GM21367 (cell line): ENCODE measurements at regions not wholly inside any gene's neighbourhood (a gene's known extent, or its start where the extent isn't known, plus 50 kb on each side); places are given as distances from the start of the nearest gene placed in this dataset.

Source experiments
- ATAC-seq: cut with Tn5 transposase; IDR thresholded peaks from one replicate; pipeline ENCODE4 v1.9.1; 2021; ENCODE audit not compliant: unreplicated experiment

DNA sequence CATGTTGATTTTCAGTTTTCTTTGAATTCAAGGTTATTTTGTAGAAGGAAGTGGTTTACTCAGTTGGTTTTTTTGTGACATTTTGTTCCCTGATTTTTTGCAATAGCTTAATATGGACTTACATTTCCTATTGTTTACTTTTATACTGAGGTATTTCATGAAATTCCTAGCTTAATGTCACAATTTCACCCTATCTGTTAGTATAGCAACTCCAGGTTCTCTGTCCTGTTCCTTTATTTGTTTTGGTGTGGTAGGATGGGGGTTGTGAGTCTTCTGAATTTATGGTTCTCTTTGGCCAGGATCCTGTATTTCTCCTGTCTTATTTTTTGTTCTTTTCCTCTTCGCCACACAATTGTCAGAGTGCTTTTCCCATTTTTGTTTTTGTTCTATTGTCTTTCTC lies 523.4 kb upstream of the ARRDC3 start:
- ATAC-seq: no peak

DNA sequence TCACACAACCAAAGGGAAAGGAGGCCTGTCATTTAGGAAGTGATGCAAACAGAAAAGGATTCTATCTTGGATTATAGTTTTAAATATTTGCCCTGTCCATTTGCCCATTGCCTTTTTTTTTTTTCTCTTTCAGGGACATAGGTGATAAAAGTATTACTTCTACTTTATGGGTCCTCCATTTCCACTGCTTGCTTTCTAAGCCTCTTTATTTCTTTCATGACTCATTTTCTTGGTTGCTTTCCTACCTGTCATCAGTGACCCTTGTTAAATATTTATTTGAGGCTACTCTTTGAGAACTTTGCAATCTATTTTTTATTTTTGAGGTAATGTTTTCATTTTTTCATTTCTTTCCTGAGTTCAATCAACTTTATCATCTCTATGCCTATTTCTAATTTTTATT lies 522.9 kb upstream of the ARRDC3 start:
- ATAC-seq: no peak

DNA sequence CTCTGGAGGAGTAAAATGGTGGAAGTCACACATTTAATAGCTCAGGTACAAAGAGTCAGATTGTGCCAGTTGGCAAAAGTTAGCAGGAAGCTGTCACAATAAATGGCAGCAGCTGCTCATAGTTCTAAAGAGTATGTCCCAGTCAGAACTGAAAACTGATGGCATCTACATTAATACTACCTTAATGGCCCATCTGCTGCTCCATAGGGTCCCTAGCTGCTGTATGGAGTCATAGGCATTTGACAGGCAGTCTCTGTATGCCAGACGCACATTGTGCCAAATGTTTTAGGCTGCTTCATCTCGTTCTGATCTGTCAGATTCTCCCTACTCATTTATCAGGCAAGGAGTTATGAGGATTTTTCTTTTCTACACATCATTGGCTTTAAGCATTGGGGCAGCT lies 515.8 kb upstream of the ARRDC3 start:
- ATAC-seq: no peak

DNA sequence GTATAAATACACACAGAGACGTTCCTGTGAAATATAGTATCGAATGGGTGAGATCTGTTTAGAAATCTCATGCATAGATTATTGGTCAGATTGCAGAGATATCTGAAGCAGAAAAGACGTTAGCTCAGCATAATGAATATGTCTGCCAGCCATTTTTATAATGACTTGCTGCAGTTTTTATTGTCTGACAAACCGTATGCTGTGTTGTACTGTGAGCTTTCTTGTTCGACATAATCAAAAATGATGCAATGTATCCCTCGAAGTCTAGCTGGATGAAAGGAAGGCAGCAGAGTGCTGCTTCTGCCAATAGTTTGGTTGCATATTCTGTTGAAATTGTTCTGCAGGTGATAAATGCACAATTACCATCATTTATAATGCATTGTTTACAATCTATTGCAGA lies 514.9 kb upstream of the ARRDC3 start:
- ATAC-seq: no peak

DNA sequence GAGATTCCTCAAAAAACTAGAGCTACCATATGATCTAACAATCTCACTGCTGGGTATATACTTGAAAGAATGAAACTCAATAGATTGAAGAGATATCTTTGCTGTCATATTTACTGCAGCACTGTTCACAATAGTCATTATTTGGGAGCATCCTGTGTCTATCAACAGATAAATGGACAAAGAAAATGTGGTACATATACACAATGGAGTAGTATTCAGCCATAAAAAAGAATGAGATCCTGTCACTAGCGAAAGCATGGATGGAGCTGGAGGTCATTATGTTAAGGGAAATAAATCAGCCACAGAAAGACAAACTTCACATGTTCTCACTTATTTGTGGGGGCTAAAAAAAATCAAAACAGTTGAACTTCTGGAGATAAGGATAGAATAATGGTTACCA lies 505.7 kb upstream of the ARRDC3 start:
- no peak for ATAC-seq

DNA sequence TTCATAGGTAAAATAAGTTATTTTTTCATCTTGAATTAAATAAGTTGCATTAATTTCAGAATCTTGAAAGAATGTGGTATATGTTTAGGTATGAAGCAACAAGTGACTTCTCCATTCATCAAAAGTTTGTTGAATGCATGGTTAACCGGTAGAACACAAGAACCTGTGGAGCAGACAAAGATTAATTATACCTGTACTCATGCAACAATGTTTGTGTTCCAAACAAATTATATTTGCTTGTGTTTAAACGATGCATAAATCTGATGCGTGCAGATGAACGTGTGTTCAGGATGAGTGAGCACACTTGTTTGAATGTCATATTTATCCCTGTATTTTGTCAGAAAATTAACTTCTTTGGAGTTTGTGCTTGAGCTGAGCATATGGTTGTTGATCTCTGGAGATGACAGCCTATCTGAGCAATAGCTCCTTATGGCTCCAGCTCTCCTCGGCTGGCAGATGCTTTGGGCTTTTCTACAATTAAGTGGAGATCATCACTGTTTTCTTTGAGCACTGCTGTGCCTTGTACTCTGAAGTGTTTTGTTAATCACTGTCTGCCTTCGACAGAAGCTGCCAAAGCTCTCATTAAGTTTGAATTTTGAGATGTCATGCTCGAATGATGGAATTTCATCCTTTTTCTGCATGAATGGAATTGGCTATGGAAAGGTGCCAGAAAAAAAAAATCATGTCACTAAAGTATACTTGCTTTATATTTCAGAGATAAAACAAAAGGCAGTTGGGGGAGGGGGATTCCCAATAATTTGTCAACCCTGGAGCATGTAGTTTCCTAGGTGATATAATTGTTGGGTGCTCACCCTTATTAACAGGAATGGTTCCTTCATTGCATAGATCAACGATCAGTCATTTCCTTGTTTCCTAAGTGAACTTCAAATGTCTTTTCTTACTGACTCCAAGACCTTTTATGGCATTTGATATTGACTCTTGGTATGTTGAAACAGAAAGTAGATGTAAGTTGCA lies 502.5 kb upstream of the ARRDC3 start:
- no peak for ATAC-seq

DNA sequence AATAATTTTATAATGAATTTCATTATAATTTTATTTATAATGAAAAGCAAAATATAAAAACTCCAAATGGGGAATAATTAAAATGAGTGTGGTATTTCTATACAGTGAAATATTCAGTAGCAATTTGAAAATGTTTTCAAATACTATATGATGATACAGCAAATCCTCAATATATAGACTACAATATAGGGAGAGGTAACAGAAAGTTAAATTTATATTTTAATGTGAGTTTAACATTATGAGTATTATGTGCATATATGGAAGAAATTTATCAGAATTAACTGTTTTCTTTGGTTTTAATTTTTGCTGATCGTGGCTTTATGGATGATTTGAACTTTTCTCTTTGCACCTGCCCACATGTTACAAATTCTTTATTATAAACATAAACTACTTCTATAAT lies 500.9 kb upstream of the ARRDC3 start:
- ATAC-seq: no peak

DNA sequence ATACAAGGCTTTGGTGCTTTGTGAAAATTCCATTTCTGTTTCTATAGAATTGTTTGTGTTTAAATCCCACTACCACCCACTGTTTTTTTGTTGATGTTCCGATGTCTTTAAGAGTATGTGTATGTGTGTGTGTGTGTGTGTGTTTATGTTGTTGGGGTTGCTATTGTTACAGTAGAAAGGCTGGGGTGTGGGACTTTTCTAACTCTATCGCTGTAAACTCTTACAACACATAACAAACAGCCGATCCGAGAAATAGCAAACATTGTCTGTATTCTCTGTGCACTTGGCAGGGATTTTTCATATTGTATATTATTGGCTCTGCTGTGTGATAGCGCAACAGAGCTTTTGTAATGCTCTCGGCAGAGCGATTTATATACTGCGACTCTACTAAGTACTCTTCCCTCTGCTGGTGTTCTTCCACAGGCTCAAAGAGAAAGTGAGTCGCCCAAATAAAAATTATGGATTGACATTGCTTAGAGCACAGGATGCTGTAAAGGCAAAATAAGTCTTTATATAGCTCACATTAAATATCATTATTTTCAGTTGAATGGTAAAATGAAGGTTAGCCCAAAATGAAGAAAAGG lies 492.2 kb upstream of the ARRDC3 start:
- no peak for ATAC-seq

DNA sequence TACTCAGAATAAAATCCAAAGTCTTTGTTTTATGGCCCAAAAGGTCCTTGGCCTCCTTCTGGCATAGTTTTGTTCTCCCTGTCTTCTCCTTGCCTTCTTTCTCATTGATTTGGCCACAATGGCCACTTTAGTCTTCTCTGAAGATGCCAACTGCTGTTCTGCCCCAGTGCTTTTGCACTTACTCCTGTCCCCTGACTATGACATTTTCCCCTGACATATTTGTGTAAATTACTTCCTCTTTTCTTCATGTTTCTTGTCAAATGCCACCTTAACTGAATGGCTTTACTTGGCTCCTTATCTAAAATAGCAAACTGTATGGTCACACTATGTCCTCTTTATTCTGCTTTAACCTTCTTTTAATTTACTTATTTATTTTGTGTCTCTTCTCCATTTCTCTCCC lies 484.7 kb upstream of the ARRDC3 start:
- no peak for ATAC-seq

DNA sequence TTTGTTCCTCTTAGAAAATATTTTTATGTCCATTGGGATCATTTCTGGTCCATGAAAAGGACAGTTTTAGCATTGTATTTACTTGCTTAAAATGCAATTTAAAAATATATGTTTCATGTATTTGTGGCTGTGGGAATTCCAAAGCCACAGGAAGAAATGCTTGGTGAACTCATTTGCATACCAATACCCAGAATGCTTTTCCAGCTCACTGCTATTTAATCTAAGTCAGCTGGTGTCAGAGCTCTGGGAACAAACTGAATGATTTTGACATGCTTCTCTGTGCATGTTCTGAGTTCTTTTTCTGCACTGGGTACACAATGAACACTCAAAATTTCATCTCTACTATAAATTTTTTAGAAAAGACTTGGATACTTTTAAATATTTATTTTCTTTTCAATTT lies 482.8 kb upstream of the ARRDC3 start:
- ATAC-seq: no peak

DNA sequence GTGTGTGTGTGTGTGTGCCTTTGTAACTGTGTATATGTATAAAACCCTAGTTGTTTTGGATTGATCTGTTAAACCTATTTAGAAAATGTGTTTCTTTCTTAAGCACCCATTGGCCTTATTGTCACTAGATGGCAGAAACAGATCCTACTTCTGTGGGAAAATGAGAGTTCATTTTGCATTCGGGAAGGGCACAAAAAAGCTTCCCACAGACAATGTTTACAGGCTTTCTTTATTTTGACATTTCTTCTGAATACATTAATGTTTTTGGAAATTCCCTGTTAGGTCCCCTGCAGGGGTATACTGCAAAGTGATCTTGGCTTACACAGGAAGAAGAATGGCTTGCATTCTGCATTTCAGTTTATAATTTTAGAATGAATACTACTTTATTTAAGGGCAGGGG lies 481.8 kb upstream of the ARRDC3 start:
- no peak for ATAC-seq

DNA sequence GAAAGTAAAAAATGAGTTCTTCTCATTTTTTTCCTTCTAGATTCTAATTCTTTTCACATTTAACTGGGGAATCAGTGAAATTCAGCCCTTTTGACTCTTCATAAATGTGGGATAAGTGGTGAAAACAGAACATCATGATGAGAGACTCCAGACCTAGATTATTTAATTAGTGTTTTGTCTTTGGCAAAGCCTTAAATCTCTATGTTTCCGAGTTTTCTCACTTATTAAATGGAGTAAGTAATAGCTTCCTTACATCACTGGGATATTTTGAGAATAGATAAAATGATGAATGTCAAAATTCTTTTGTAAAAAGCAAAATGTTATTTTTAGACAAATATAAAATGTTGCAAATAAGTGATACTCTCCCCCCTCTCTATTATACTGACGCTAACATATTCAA lies 468.6 kb upstream of the ARRDC3 start:
- ATAC-seq: no peak

DNA sequence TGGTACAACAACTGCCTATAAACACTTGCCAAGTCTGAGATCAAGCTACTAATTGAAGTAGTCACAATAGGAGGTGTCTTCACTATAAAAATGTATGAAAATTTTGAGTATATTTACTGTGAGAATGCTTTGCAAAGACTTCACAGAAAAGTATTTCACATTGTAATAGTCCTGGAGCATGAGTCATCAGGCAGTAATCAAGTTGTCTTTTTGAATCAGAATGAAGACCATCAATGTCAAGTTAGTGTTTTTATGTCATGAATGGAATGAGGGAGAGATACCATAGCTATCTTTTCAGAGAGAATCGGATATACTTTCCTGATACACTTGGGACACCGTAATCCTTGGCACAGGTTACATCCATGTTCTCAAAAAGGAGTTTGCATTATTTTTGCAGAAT lies 466.9 kb upstream of the ARRDC3 start:
- ATAC-seq: no peak

DNA sequence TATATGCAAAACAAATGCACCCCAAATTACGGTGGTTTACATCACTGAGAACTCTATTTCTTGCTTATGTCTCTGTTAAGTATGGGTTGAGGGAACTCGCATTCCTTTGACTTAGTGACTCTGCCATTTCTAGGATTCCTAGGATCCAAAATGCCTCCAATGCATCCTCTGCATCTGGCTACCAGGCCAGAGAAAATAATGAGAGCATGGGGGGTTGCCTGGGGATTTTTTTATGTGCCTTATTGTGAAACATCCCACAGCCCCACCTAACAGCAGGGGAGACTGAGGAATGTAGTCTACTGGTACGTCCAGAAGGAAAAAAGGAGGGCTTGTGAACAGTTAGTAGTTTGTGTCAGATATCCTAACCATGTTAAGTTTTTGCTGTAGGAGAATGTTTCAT lies 466.0 kb upstream of the ARRDC3 start:
- no peak for ATAC-seq

DNA sequence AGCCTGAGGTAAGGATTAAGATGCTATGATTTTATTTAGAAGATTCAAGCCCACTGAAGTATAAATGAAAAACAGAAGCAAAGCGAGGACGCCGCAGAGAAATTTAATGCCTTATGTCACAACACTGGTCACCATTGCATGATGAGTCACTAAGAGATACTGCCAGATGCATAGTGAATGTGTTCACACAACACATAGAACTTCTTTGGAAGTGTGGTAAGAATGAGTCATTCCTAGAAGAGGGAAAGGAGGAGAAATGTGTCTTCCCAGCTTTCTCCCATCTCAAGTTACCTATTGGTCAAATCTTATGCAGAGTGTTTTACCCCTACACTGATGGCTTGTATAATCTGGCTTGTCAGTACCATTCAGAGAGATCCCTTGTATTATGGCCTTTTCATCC lies 465.3 kb upstream of the ARRDC3 start:
- ATAC-seq: no peak

DNA sequence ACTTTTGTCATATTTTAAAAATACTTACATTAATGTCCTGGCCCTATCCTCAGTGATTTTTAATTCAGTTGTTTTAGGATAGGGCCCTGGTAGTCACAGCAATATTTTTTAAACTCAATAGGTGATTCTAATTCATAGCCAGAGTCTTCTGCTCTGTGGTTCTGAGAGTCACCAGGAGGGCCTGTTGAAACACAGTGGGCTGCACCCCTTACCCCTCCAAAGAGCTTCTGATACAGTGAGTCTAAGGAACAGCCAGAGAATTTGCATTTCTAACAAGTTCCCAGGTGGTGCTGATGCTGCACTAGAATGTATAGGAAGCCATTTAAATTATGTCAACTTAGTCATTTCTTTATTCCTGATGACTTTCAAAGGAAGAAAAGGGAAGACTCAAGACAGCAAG lies 458.3 kb upstream of the ARRDC3 start:
- no peak for ATAC-seq

DNA sequence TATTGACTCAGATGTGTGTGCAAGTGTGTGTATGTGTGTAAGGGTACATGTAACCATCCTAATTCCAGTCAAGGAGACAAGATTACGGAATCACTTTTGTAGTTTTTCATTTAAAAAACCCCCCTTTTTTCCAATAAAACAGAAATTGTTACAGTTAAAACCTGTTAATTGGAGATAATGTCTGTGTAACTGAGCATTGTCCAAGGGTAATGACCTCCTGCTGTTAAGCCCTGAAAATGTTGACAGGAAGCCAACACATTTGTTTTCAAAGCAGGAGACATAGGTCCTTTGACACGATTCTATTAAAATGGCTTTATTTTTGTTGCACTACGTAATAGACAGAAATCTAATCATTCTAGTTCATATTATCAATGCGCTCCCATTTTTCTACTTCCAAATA lies 457.3 kb upstream of the ARRDC3 start:
- ATAC-seq: no peak

DNA sequence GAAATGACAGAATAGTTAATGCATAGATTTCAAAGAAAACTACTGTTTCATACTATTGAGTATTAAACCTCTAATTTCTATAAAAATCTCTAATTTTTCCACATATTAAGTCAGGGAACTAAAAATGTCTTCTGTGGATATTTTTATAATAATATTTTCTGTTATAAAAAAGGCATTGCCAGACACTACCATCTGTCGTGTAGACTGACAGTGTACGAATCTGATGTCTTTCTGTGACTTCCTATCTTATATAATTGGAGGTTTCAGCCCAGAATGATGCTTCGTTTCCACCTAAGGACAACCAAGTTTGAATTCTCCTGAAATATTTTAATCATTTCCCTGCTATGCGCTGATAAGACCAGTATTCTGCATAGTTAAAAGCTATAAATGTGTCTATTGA lies 456.6 kb upstream of the ARRDC3 start:
- no peak for ATAC-seq

DNA sequence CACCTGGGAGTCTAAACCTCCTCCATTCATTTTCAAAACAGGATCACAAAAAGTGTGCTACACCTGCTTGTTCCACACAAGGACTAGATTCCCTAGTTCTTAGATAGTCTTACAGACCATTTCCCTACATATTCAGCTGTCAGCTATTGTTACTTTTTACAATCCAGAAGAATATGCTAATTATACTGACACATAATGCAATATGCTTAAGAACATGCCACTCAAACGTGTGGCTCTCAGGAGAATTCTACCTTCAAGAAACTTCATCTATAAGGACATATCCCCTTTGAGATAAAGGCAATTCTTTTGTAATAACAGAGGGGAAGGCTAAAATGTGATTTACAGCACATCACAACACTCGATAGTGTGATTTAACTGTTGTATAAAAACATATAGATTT lies 456.1 kb upstream of the ARRDC3 start:
- no peak for ATAC-seq

DNA sequence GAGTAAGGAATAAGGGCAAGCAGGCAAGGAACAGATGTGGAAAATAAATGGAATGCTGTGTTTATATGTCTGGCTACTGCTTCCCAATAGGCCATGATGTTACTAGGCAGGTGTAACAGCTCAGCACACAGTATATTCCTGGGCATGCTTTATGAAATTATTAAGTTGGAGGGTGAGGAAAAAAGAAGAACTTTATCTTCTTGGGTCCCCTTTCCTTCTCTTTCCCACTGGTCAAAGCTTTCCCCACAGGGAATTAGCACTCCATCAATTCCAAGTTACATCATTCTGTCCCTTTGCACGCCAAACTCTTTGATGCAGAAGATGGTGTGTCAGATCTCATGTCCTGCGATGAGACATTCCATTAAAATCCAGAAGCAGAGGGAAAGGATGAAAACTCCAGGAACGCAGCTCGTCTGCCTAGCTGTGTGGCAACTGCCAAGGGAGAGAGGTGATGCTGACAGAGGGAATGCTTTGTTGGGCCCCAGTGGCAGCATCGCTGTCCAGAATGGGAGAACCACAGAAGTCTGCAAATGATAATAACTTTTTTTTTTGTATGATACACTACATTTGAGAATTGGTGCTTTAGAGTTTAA lies 447.3 kb upstream of the ARRDC3 start:
- no peak for ATAC-seq

DNA sequence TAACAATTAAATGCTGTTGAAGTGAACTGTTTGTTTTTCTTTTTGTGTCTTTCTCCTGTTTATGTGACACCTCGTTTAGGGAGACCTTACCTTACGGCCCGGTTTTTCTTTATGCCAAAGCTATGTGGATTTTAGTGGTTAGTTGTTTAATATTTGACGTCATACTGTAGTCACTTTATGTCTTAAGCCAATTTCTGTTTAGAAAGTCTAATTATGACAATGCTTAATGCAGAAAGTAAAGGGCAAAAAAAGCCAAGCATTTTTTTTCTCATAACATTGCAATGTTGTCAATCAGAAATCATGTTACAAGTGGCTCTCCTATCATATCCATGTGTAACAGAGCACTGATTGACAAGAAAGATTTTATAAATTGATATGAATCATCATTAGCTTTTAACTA lies 442.5 kb upstream of the ARRDC3 start:
- no peak for ATAC-seq

DNA sequence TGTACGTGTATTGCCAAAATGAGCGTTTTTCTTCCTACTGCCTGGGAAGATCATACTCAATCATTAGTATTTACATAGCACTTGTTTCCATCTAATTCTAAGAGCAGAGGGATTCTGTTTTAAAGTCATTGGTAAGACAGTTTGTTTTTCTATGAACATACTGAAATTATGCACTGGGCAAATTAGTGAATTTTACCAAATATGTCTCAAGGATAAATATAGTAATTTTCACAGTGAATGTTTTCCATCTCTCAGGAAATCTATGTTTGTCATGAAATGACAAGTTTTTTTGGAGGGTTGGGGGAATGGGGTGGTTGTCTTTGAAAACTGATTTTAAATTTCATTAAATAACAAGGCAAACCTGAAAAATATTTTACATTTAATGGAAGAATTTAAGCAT lies 441.3 kb upstream of the ARRDC3 start:
- ATAC-seq: no peak
